SK-N-SH treated with all-trans-retinoic acid at 6 μM for 48 hours (cell line): ENCODE measurements at regions not wholly inside any gene's neighbourhood (a gene's known extent, or its start where the extent isn't known, plus 50 kb on each side); places are given as distances from the start of the nearest gene placed in this dataset.

Source experiments
- ATAC-seq: fragments of 200-7000 bp; cut with Tn5 transposase; 3 replicates; pipeline ENCODE4 v1.9.1; 2020; ENCODE audit warnings: mild to moderate bottlenecking, moderate library complexity
- BACH2 ChIP-seq: fragments of 250-450 bp; sonication (Bioruptor Pico); IDR thresholded peaks from 2 replicates; pipeline ENCODE4 v1.9.0; 2021; ENCODE audit warnings: mild to moderate bottlenecking, borderline replicate concordance
- CSDC2 ChIP-seq: fragments of 250-450 bp; sonication (Bioruptor Pico); IDR thresholded peaks from 2 replicates; pipeline ENCODE4 v1.5.0; 2020; ENCODE audit warnings: mild to moderate bottlenecking, moderate library complexity
- GLIS3 ChIP-seq: fragments of 250-450 bp; sonication (Bioruptor Pico); IDR thresholded peaks from 2 replicates; pipeline ENCODE4 v1.5.0; 2020; ENCODE audit warnings: mild to moderate bottlenecking, moderate library complexity
- ISL1 ChIP-seq: fragments of 250-450 bp; sonication (Bioruptor Pico); IDR thresholded peaks from 2 replicates; pipeline ENCODE4 v2.1.2; 2022; ENCODE audit warnings: mild to moderate bottlenecking, moderate library complexity
- OSR1 ChIP-seq: fragments of 250-450 bp; sonication (Bioruptor Pico); IDR thresholded peaks from 2 replicates; pipeline ENCODE4 v1.8.0; 2022; ENCODE audit warnings: moderate library complexity, mild to moderate bottlenecking, inconsistent platforms
- POU6F1 ChIP-seq: fragments of 250-450 bp; sonication (Bioruptor Pico); IDR thresholded peaks from 2 replicates; pipeline ENCODE4 v1.8.0; 2021; ENCODE audit warnings: low read depth, mild to moderate bottlenecking, moderate library complexity, borderline replicate concordance
- PPARA ChIP-seq: fragments of 250-450 bp; sonication (Bioruptor Pico); IDR thresholded peaks from 2 replicates; pipeline ENCODE4 v1.5.0; 2020; ENCODE audit warnings: mild to moderate bottlenecking, borderline replicate concordance
- RARB ChIP-seq: fragments of 250-450 bp; sonication (Bioruptor Pico); IDR thresholded peaks from 2 replicates; pipeline ENCODE4 v1.8.0; 2021; ENCODE audit warnings: mild to moderate bottlenecking, moderate library complexity
- SNAI2 ChIP-seq: fragments of 250-450 bp; sonication (Bioruptor Pico); IDR thresholded peaks from 2 replicates; pipeline ENCODE4 v1.5.0; 2020; ENCODE audit warnings: mild to moderate bottlenecking, moderate library complexity
- TCF4 ChIP-seq: fragments of 250-450 bp; sonication (Bioruptor Pico); IDR thresholded peaks from 2 replicates; pipeline ENCODE4 v1.8.0; 2021; ENCODE audit warnings: mild to moderate bottlenecking, moderate library complexity, borderline replicate concordance
- TOX ChIP-seq: fragments of 250-450 bp; sonication (Bioruptor Pico); IDR thresholded peaks from 2 replicates; pipeline ENCODE4 v1.8.0; 2021; ENCODE audit warnings: mild to moderate bottlenecking, moderate library complexity, borderline replicate concordance
- TSHZ2 ChIP-seq: fragments of 250-450 bp; sonication (Bioruptor Pico); IDR thresholded peaks from 2 replicates; pipeline ENCODE4 v1.5.0; 2020; ENCODE audit warnings: mild to moderate bottlenecking, moderate library complexity
- ZC3H10 ChIP-seq: fragments of 250-450 bp; sonication (Bioruptor Pico); IDR thresholded peaks from 2 replicates; pipeline ENCODE4 v1.5.1; 2021; ENCODE audit warnings: mild to moderate bottlenecking, moderate library complexity
- ZFP3 ChIP-seq: fragments of 250-450 bp; sonication (Bioruptor Pico); IDR thresholded peaks from 2 replicates; pipeline ENCODE4 v1.5.0; 2020; ENCODE audit warnings: mild to moderate bottlenecking, moderate library complexity
- ZNF565 ChIP-seq: fragments of 450-650 bp; formaldehyde crosslinking; conservative IDR thresholded peaks from 2 replicates; pipeline ENCODE4 v1.5.0; 2020; ENCODE audit warnings: low read depth, mild to moderate bottlenecking, moderate library complexity
- ZNF70 ChIP-seq: fragments of 450-650 bp; formaldehyde crosslinking; IDR thresholded peaks from 2 replicates; pipeline ENCODE4 v1.5.0; 2020; ENCODE audit warnings: mild to moderate bottlenecking, moderate library complexity
- TF ChIP-seq, protein P1 (sequence below): fragments of 250-450 bp; sonication (Bioruptor Pico); IDR thresholded peaks from 2 replicates; pipeline ENCODE4 v1.5.1; 2020; ENCODE audit warnings: low read depth, mild to moderate bottlenecking, moderate library complexity
- TF ChIP-seq, protein P2 (sequence below): fragments of 250-450 bp; sonication (Bioruptor Pico); IDR thresholded peaks from 2 replicates; pipeline ENCODE4 v1.8.0; 2020; ENCODE audit warnings: mild to moderate bottlenecking, moderate library complexity, borderline replicate concordance

DNA sequence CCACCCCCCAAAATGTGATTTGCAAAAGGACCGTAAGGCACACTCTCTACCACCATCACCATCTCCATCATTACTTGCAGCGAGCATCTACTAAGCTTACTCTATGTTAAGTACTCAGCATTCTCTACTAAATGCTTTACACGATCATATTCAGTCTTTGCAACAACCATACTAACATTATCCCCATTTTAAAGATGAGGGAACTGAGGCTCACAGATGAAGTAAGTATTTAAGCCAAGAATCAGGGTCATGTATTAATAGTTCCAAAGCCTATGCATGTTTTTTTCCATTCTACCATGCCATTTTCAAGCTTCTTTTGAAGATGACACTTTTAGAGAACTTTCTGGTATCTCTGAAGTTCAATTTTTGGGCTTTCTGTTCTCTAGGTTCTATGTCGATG is 121.7 kb upstream of the ANKRD55 start:
- no peak for ATAC-seq
- TF ChIP-seq OSR1 (no peak), ZNF565 (CRISPR knock-in tag) (no peak), GLIS3 (CRISPR knock-in tag) (no peak), ZC3H10 (CRISPR knock-in tag) (no peak), ISL1 (CRISPR knock-in tag) (no peak), ZFP3 (CRISPR knock-in tag) (no peak), POU6F1 (CRISPR knock-in tag) (no peak), ZNF70 (no peak), TOX (CRISPR knock-in tag) (no peak), TCF4 (CRISPR knock-in tag) (no peak), BACH2 (no peak), PPARA (CRISPR knock-in tag) (no peak)
- TF ChIP-seq, protein P1, sequence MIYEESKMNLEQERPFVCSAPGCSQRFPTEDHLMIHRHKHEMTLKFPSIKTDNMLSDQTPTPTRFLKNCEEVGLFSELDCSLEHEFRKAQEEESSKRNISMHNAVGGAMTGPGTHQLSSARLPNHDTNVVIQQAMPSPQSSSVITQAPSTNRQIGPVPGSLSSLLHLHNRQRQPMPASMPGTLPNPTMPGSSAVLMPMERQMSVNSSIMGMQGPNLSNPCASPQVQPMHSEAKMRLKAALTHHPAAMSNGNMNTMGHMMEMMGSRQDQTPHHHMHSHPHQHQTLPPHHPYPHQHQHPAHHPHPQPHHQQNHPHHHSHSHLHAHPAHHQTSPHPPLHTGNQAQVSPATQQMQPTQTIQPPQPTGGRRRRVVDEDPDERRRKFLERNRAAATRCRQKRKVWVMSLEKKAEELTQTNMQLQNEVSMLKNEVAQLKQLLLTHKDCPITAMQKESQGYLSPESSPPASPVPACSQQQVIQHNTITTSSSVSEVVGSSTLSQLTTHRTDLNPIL (CRISPR knock-in tag) = no peak
- TF ChIP-seq, protein P2, sequence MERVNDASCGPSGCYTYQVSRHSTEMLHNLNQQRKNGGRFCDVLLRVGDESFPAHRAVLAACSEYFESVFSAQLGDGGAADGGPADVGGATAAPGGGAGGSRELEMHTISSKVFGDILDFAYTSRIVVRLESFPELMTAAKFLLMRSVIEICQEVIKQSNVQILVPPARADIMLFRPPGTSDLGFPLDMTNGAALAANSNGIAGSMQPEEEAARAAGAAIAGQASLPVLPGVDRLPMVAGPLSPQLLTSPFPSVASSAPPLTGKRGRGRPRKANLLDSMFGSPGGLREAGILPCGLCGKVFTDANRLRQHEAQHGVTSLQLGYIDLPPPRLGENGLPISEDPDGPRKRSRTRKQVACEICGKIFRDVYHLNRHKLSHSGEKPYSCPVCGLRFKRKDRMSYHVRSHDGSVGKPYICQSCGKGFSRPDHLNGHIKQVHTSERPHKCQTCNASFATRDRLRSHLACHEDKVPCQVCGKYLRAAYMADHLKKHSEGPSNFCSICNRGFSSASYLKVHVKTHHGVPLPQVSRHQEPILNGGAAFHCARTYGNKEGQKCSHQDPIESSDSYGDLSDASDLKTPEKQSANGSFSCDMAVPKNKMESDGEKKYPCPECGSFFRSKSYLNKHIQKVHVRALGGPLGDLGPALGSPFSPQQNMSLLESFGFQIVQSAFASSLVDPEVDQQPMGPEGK (CRISPR knock-in tag) = no peak

GRCh38 chr5:56352808-56353590 is 119.9 kb upstream of the ANKRD55 start:
- no peak for ATAC-seq
- TF ChIP-seq ZC3H10 (CRISPR knock-in tag) = no peak
- no peak for TF ChIP-seq TSHZ2 (CRISPR knock-in tag)
- no peak for TF ChIP-seq PPARA (CRISPR knock-in tag)

GRCh38 chr5:56350597-56351170 is 117.6 kb upstream of the ANKRD55 start:
- no peak for TF ChIP-seq GLIS3 (CRISPR knock-in tag)
- 0 out of 2 replicates have a peak, but pooled peaks have one; percentile 29 for TF ChIP-seq RARB (CRISPR knock-in tag)
- TF ChIP-seq ZNF70 = no peak
- no peak for TF ChIP-seq OSR1
- TF ChIP-seq, protein P2 (CRISPR knock-in tag) = 0 out of 2 replicates have a peak, but pooled peaks have one; percentile 53
- peak; percentile 15; the same call in 1 of the 2 replicates for TF ChIP-seq SNAI2
- 0 out of 2 replicates have a peak, but pooled peaks have one; percentile 1 for TF ChIP-seq CSDC2
- TF ChIP-seq ZC3H10 (CRISPR knock-in tag) = peak; percentile 56
- peak; percentile 96 for ATAC-seq
